CMK (cell line): ENCODE measurements at regions not wholly inside any gene's neighbourhood (a gene's known extent, or its start where the extent isn't known, plus 50 kb on each side); places are given as distances from the start of the nearest gene placed in this dataset.
"Not testable (repeated sequence)": the region's sequence is repeated elsewhere in the genome, so short reads cannot be mapped to it uniquely, and the experiment has no call there.

Experiments used
- DNase-seq: peaks from one replicate; pipeline ENCODE4 v3.0.0-alpha.2; 2010; ENCODE audit warnings: low read depth

GRCh38 chrX:150213481-150214030 is 149.6 kb upstream of the MAMLD1 start:
- DNase-seq = no peak

GRCh38 chrX:150216000-150216399 is 147.1 kb upstream of the MAMLD1 start:
- DNase-seq = not testable (repeated sequence)

- DNase-seq = no peak
Observed at GRCh38 chrX:150216716-150217115, 146.4 kb upstream of the MAMLD1 start.

- DNase-seq = no peak
Observed at GRCh38 chrX:150217609-150218008, 145.5 kb upstream of the MAMLD1 start.

- no peak for DNase-seq
Observed at GRCh38 chrX:150219374-150220185, 143.5 kb upstream of the MAMLD1 start.

- no peak for DNase-seq
Observed at GRCh38 chrX:150223176-150224015, 139.7 kb upstream of the MAMLD1 start.

- DNase-seq = no peak
Observed at GRCh38 chrX:150224676-150225075, 138.4 kb upstream of the MAMLD1 start.

- no peak for DNase-seq
Observed at GRCh38 chrX:150225266-150225665, 137.9 kb upstream of the MAMLD1 start.

- DNase-seq = no peak
Observed at GRCh38 chrX:150225756-150226155, 137.4 kb upstream of the MAMLD1 start.

- no peak for DNase-seq
Observed at GRCh38 chrX:150226223-150226965, 136.7 kb upstream of the MAMLD1 start.

GRCh38 chrX:150227321-150227860 is 135.7 kb upstream of the MAMLD1 start:
- DNase-seq = no peak

- no peak for DNase-seq
Observed at GRCh38 chrX:150227873-150228410, 135.2 kb upstream of the MAMLD1 start.

GRCh38 chrX:150228431-150228830 is 134.7 kb upstream of the MAMLD1 start:
- DNase-seq = no peak

GRCh38 chrX:150229030-150229429 is 134.1 kb upstream of the MAMLD1 start:
- no peak for DNase-seq

- DNase-seq = no peak
Observed at GRCh38 chrX:150229481-150229880, 133.6 kb upstream of the MAMLD1 start.

GRCh38 chrX:150230952-150231351 is 132.2 kb upstream of the MAMLD1 start:
- not testable (repeated sequence) for DNase-seq

GRCh38 chrX:150231368-150231767 is 131.7 kb upstream of the MAMLD1 start:
- not testable (repeated sequence) for DNase-seq

- DNase-seq = not testable (repeated sequence)
Observed at GRCh38 chrX:150232222-150232621, 130.9 kb upstream of the MAMLD1 start.

GRCh38 chrX:150234126-150234525 is 129.0 kb upstream of the MAMLD1 start:
- DNase-seq = no peak

- DNase-seq = no peak
Observed at GRCh38 chrX:150236327-150236726, 126.8 kb upstream of the MAMLD1 start.

- DNase-seq = no peak
Observed at GRCh38 chrX:150238632-150239382, 124.3 kb upstream of the MAMLD1 start.
